ENCODE measurements at regions not wholly inside any gene's neighbourhood (a gene's known extent, or its start where the extent isn't known, plus 50 kb on each side); places are given as distances from the start of the nearest gene placed in this dataset.

GRCh38 chr2:212592695-212593094 is 54.1 kb upstream of the ERBB4 start:
- Histone ChIP-seq H3K36me3 (replicated peaks; ENCODE audit: insufficient read depth, low read length) (no peaks in the 10 kb centered on the region), H3K9ac (ENCODE audit: low read length) (no peak overlapping the region), H3K27ac (ENCODE audit: low read length) (no peak overlapping the region), H3K79me2 (ENCODE audit: low read length) (no peaks in the 10 kb centered on the region), H3K4me2 (ENCODE audit: low read depth, low read length) (no peak overlapping the region), H3K9me2 (replicated peaks; ENCODE audit: insufficient read depth, low read length) (no peaks in the 10 kb centered on the region), H3K4me1 (ENCODE audit: low read length) (no peaks in the 10 kb centered on the region), H2AFZ (ENCODE audit: low read length) (no peak overlapping the region), H3K9me3 (replicated peaks; ENCODE audit: insufficient read depth, low read length) (no peaks in the 10 kb centered on the region; the same call in 1 of the 2 replicates), H4K20me1 (ENCODE audit: insufficient read depth, low read length) (no peaks in the 10 kb centered on the region), H3F3A (ENCODE audit: insufficient read depth, low read length) (no peaks in the 10 kb centered on the region), H3K4me3 (ENCODE audit: low read length) (no peak overlapping the region), H3K27me3 (replicated peaks; ENCODE audit: insufficient read depth, low read length) (no peaks in the 10 kb centered on the region)
- TF ChIP-seq EZH2 (optimal IDR thresholded peaks at IDR 0.05; ENCODE audit: low read depth, low read length), result no peak
- no peak for TF ChIP-seq CTCF (IDR thresholded peaks at IDR 0.05; ENCODE audit: low read length)
- no peak for TF ChIP-seq EZH2phosphoT487 (IDR thresholded peaks at IDR 0.05; ENCODE audit: low read length)
- no peak for DNase-seq

All from MM.1S (cell line).